NCI-H748 (cell line): ENCODE measurements at regions not wholly inside any gene's neighbourhood (a gene's known extent, or its start where the extent isn't known, plus 50 kb on each side); places are given as distances from the start of the nearest gene placed in this dataset.
"Not testable (repeated sequence)": the region's sequence is repeated elsewhere in the genome, so short reads cannot be mapped to it uniquely, and the experiment has no call there.

Source experiments
- DNase-seq: peaks from one replicate; lab custom pipeline; 2025; ENCODE audit not compliant: unreplicated experiment; lab: John Stamatoyannopoulos, UW

DNA sequence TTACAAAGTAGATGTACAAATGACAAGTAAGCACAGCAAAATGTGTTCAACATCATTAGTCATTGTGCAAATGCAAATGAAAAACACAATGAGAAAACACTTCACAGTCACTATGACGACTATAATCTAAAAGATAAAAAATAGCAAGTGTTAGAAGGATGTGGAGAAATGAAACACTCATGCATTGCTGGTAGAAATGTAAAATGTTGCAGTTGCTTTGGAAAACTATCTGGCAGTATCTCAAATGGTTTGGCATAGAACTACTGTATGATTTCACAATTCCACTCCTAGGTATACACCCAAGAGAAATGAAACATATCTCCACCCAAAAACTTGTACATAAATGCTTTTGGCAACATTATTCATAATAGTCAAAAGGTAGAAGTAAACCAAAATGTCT is 459.7 kb upstream of the TRAM1L1 start:
- no peak for DNase-seq

DNA sequence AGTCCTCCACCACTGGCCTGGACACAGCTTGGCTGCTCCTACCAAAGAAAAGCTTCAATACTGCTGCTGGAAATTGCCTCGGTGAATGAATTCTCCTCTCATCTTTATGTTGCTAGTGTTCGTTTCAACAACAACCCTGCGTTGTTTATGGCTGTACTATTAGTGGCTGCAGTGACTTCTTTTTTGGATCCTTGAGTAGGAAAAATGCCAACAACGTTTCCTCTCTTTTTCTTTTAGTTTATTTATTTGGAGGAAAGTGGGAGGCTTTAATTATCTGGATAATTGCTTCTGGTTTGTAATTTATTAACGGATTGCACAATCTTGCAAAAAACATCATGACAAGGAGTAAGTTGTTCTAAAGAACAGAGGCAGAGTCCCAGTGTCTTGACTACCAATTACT is 464.1 kb upstream of the TRAM1L1 start:
- DNase-seq = peak; percentile 0

GRCh38 chr4:117550085-117550484 is 464.7 kb upstream of the TRAM1L1 start:
- no peak for DNase-seq

GRCh38 chr4:117560329-117560728 is 474.0 kb upstream of the NDST3 start:
- peak; percentile 25 for DNase-seq

- no peak for DNase-seq
Observed at GRCh38 chr4:117574085-117574484, 460.2 kb upstream of the NDST3 start.

- no peak for DNase-seq
Observed at GRCh38 chr4:117575850-117576249, 458.4 kb upstream of the NDST3 start.

GRCh38 chr4:117577686-117578311 is 456.5 kb upstream of the NDST3 start:
- DNase-seq = no peak

DNA sequence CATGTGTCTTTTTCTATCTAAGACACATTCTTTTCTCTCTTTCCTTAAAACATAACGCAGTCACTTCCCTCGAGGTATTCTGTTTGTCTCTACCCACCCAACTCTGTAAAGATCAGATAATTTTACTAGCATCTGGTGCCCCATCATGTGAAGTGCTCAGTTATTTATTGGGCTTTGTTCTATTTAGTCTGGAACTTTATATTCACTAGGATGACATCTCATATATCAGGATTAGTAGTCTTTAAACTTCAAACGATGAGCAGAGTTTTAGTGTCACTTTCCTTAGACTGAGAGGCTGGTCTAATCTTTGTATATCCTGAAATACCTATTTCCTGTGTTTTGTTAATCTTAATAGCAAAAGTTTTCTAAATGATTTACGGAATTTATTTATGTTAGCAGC is 445.5 kb upstream of the NDST3 start:
- no peak for DNase-seq

- DNase-seq = peak; percentile 13
Observed at GRCh38 chr4:117596917-117597480, 437.3 kb upstream of the NDST3 start.

DNA sequence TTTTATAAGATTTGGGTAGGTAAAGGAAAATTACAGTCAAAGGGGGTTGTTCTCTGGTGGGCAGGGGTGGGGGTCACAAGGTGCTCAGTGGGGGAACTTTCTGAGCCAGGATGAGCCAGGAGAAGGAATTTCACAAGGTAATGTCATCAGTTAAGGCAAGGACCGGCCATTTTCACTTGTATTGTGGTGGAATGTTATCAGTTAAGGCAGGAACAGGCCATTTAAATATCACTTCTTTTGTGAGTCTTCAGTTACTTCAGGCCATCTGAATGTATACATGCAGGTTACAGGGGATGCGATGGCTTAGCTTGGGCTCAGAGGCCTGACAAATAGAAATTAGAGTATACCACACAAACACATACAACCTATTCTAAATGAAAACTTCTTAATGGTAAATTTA is 434.9 kb upstream of the NDST3 start:
- not testable (repeated sequence) for DNase-seq

- DNase-seq = not testable (repeated sequence)
Observed at GRCh38 chr4:117600936-117601335, 433.4 kb upstream of the NDST3 start.

GRCh38 chr4:117610706-117611308 is 423.5 kb upstream of the NDST3 start:
- no peak for DNase-seq

- no peak for DNase-seq
Observed at GRCh38 chr4:117621673-117622072, 412.6 kb upstream of the NDST3 start.

- DNase-seq = peak; percentile 2
Observed at GRCh38 chr4:117623326-117623725, 411.0 kb upstream of the NDST3 start.

- DNase-seq = no peak
Observed at GRCh38 chr4:117626664-117627063, 407.6 kb upstream of the NDST3 start.

GRCh38 chr4:117634716-117635115 is 399.6 kb upstream of the NDST3 start:
- no peak for DNase-seq

DNA sequence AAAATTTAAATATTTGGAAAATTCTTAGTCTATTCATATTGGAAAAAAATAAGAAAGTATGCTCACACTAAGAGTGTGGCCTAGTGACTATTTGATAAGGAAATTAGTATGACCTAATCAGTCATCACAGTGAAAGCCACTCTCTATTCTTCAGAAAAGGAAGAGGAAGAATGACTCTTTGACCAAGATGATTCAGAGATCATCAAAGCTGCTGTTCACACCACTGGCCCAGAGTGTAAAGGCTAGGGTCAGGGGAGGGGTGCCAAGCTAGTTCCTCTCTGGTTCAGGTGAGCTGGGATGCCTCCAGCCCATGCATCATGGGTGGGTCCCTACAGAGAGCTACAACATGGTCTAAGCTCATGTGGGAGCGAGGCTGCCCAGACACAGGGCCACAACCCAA is 396.9 kb upstream of the NDST3 start:
- no peak for DNase-seq

DNA sequence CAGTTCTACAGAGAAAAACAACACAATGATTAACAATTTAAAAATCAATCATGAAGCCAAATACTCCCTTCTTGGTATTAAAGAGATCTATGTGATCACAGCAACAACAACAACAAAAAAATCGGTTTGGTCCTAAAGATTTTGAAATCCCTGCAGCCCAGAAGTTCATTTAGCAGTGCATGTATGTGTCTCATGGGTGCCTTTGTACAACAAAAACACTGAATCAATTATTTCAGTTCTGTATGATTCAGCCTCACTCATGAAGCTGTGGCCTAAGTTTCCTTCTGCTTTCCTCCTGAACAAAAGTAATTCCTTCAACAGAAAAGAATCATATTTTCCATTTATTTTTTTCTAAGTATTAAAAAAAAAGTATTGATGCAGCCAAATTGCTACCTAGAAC is 393.4 kb upstream of the NDST3 start:
- DNase-seq = no peak

DNA sequence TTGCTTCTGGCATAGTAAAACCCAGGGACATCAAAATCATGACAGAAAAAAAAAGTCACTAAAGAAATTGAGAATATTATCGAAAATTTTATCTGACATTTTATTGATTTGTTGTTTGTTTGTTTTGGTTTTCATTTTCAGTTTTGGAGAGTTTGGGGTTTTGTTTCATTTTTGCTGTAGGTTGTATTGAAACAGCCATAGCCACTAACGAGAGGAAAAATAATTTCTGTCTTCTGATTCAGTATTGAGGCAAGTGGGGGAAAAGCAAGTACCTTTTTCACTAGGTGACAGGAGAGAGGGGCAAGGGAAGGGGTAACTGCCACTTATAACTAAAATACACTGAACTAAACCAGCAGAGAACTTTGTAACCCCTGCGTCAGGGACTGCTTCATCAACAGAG is 392.8 kb upstream of the NDST3 start:
- no peak for DNase-seq

DNA sequence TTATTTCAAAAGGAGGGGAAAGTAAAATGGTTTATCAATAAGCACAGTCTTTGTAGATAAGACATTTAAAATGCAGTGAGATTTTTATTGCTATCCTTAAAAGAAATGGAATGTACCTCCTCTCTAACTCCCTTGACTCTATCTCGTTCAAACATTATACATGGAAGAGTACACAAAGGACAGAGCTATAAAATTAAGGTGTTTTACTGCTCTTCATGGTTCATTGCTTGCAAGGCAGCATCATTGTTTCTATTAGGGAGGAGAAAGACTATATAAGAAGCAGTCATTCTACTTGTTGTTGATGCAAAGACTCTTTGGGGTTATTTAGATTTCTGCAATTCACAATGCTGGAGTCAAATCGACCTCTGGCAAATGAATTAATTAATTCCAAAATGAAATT is 380.2 kb upstream of the NDST3 start:
- DNase-seq = peak; percentile 22

DNA sequence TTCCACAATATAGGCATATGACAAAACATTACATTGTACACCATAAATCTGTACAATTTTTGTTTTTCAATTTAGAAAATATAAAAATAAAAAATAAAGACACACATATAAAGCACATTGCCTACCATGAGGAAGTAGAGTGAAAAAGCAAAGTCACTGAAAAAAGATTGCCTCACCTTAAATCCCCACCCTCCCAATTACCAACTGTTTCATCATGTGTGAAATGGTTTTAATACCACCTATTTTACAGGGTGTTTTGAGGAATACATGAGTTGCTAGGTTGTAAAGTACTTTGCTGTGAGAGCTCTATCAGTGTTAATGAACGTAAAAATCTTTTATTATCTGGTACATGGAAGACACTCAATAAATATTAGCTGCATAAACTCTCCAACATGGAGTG is 373.6 kb upstream of the NDST3 start:
- no peak for DNase-seq

DNA sequence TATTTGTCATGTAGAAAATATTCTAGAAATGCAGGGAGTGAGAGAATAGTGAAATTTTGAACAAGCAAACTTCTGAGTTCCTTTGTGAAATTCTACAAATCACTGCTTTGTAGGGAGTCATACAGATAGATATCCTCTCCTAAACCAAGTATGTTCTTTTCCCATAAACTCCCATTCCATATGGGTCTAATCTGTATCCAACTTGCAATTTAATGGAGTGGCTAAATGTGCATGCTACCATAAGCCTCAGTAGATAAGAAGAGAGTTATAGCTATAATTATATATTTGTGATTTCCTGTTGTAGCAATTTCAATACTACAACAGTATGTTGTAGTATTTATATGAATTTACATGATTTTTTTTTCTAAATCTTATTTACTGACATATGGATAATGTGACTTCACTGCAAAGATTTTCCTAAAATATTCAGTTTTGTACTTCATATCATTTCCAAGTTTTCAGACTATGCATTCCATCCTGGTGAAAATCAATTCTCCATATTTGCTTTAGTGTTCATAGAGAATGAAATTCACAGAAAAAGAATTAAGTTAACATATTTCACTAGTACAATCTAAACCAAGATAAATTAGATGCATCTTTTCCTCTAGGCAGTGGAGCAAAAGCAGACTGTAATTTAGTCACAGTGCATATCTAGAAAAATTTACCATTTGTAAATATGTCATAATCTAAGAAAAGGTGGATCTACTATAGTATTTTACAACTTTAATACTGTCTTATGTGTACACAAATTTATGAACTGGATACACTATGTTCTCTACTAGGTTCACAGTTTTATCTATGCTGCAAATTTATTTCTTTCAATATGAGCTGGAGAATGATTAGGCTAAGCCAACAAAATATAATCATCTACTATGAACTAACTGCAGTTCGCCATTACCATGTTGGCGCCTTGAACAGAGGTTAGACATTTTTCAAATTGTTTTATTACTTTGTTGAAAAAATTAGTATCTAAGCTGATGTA is 372.9 kb upstream of the NDST3 start:
- no peak for DNase-seq
